ENCODE measurements at regions not wholly inside any gene's neighbourhood (a gene's known extent, or its start where the extent isn't known, plus 50 kb on each side); places are given as distances from the start of the nearest gene placed in this dataset.

- in situ Hi-C loops (cut with HindIII; ENCODE audit: low sequenced_read_pairs): no loop called here
- no peak overlapping the region for H3K4me3 ChIP-seq (ENCODE audit: low read depth, low read length)
- no peak for TF ChIP-seq CTCF (IDR thresholded peaks at IDR 0.05; ENCODE audit: low read depth, low read length)
- DNase-seq (ENCODE audit: low read depth, low spot score): no peak
Measured at GRCh38 chr10:125482108-125482507, 200.9 kb downstream of the TEX36 start.

GRCh38 chr10:125479059-125479458 lies 203.9 kb downstream of the TEX36 start:
- peak; percentile 27 for DNase-seq (ENCODE audit: low read depth, low spot score)
- in situ Hi-C loops (cut with HindIII; ENCODE audit: low sequenced_read_pairs): no loop called here
- H3K4me3 ChIP-seq (ENCODE audit: low read depth, low read length): no peak overlapping the region
- TF ChIP-seq CTCF (IDR thresholded peaks at IDR 0.05; ENCODE audit: low read depth, low read length): no peak

GRCh38 chr10:125475815-125476214 lies 207.1 kb downstream of the TEX36 start:
- no peak for DNase-seq (ENCODE audit: low read depth, low spot score)
- in situ Hi-C loops (cut with HindIII; ENCODE audit: low sequenced_read_pairs): no loop called here
- no peak overlapping the region for H3K4me3 ChIP-seq (ENCODE audit: low read depth, low read length)
- no peak for TF ChIP-seq CTCF (IDR thresholded peaks at IDR 0.05; ENCODE audit: low read depth, low read length)

GRCh38 chr10:125473143-125473793 lies 209.7 kb downstream of the TEX36 start:
- in situ Hi-C loops (cut with HindIII; ENCODE audit: low sequenced_read_pairs): no loop called here
- TF ChIP-seq CTCF (IDR thresholded peaks at IDR 0.05; ENCODE audit: low read depth, low read length): no peak
- DNase-seq (ENCODE audit: low read depth, low spot score): no peak
- H3K4me3 ChIP-seq (ENCODE audit: low read depth, low read length): no peak overlapping the region

GRCh38 chr10:125472010-125472607 lies 210.9 kb downstream of the TEX36 start:
- no peak overlapping the region for H3K4me3 ChIP-seq (ENCODE audit: low read depth, low read length)
- in situ Hi-C loops (cut with HindIII; ENCODE audit: low sequenced_read_pairs): no loop called here
- DNase-seq (ENCODE audit: low read depth, low spot score): no peak
- no peak for TF ChIP-seq CTCF (IDR thresholded peaks at IDR 0.05; ENCODE audit: low read depth, low read length)

GRCh38 chr10:125468278-125468677 lies 214.7 kb downstream of the TEX36 start:
- no peak for TF ChIP-seq CTCF (IDR thresholded peaks at IDR 0.05; ENCODE audit: low read depth, low read length)
- H3K4me3 ChIP-seq (ENCODE audit: low read depth, low read length): no peak overlapping the region
- no peak for DNase-seq (ENCODE audit: low read depth, low spot score)
- in situ Hi-C loops (cut with HindIII; ENCODE audit: low sequenced_read_pairs): no loop called here
